GM21717 (cell line): ENCODE measurements at regions not wholly inside any gene's neighbourhood (a gene's known extent, or its start where the extent isn't known, plus 50 kb on each side); places are given as distances from the start of the nearest gene placed in this dataset.
A peak's percentile ranks its signal among the peaks of the same experiment; 100 is the strongest.
"Not testable (repeated sequence)": the region's sequence is repeated elsewhere in the genome, so short reads cannot be mapped to it uniquely, and the experiment has no call there.

Source experiments
- ATAC-seq: cut with Tn5 transposase; IDR thresholded peaks from one replicate; pipeline ENCODE4 v1.9.1; 2021; ENCODE audit warnings: mild to moderate bottlenecking, moderate library complexity; ENCODE audit not compliant: unreplicated experiment

DNA sequence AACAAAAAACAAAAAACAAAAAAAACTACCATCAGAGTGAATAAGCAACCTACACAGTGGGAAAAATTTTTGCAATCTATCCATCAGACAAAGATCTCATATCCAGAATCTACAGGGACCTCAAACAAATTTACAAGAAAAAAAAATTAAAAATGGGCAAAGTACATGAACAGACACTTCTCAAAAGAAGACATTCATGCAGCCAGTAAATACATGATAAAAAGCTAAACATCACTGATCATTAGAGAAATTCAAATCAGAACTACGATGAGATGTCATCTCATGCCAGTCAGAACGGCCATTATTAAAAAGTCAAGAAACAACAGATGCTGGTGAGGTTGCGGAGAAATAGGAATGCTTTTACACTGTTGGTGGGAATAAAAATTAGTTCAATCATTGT, 466.5 kb upstream of the ATXN7L3B start:
- ATAC-seq, result no peak

- no peak for ATAC-seq
These were observed 460.7 kb upstream of the ATXN7L3B start for GRCh38 chr12:74076918-74077317.

DNA sequence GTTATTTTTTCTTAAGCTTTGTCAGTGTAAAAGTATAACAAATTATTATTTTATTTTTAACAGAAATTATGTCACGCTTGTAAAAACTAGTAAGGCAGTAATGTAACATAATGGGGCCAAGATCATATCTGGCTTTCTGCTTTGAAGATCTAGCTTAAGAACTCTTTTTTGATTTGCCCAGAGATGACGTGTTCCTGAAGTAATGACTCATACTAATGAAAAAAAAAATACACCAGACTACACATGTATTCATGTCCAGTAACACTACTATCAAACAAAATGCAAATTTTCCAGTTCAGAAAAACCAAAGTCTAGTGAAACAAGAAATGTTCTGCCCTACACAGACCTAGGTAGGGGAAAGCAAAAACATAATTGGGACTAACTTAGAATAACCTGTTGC, 432.2 kb upstream of the ATXN7L3B start:
- no peak for ATAC-seq

GRCh38 chr12:74108729-74109128, 428.9 kb upstream of the ATXN7L3B start:
- ATAC-seq, result no peak

DNA sequence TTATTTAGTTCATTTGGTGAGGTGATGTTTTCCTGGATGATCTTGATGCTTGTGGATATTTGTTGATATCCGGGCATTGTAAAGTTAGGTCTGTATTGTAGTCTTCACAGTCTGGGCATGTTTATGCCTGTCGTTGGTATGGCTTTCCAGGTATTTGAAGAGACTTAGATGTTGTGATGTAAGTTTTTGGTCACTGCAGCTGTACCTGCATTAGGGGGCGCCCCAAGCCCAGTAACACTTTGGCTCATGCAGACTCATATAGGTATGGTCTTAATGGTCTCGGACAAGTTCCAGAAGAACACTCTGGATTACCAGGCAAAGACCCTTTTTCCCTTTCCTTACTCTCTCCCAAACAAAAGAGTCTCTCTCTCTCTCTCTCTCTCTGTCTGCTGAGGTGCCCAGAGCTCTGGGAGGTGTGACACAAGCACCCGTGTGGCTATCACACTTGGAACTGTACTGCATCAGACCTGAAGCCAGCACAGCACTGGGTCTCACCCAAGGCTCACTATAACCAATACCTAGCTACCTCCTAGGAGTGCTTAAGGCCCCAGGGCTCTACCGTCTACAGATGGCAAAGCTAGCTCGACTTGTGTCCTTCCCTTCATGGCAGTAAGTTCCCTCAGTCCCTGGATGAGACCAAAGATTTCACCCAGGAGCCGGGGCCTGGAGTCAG, 425.8 kb upstream of the ATXN7L3B start:
- ATAC-seq, result peak; percentile 66

DNA sequence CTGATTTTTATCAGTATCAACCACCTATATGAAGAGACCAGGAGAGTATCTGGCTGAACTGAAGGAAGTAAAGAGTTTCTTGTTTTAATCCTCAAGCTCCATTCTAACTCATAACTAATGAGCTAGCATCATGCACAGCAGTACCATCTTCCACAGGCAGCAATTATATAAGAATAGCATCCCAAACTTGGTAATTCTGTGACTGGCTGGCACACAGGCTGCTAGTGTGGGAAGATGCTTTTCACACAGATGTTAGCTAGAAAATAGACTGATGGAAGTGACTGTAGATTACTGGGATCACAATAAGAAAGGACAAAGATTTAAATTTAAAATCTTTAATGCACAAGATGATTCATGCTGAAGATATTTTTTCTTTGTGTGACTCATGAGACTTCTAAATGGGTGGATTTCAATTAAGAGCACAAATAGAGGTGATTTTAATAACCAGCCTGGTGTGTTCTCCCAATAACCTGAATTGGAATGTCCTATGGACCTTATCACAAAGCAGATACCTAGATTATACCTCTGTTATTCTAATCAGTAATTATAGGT, 417.7 kb upstream of the ATXN7L3B start:
- ATAC-seq, result no peak

- no peak for ATAC-seq
These were observed 417.0 kb upstream of the ATXN7L3B start for GRCh38 chr12:74120644-74121043.

DNA sequence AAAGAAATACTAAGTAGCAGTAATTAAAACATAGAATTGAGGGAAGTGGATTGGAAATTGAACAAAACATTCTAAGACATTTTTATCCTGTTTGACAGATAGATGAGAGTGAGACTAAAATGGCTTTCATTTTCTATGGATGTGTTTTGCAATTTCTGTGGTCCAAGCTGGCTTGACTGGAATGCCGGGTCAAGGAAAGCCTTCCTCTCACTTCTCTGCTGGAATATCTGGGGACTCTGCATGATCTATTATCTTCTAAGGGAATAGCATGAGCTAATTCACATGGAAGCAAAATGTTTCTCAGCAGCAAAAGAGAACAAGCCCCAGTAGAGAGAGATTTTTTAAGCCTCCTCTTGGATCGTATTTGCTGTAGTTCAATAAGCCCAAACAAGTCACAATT, 407.9 kb upstream of the ATXN7L3B start:
- ATAC-seq, result no peak

- no peak for ATAC-seq
These were observed 393.2 kb upstream of the ATXN7L3B start for GRCh38 chr12:74144396-74144795.

DNA sequence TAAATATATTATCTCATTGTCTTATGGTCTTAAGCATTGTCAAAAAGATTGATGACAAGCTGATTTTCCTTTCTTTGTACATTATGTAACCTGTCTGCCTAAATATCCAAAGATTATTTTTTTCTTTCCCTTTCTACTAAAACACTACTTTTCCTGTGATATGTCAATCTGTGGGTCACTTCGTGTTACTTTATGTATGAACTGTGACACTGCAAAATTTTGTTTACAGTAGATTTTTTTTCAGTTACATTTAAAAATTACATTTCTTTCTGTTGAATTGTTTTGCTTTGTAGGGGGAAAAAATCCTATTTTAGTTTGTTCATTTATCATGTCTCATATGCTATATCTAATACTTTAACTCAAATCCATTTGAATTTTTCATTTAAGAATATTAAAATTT, 392.3 kb upstream of the ATXN7L3B start:
- no peak for ATAC-seq

- no peak for ATAC-seq
These were observed 388.8 kb upstream of the ATXN7L3B start for GRCh38 chr12:74148849-74149248.

DNA sequence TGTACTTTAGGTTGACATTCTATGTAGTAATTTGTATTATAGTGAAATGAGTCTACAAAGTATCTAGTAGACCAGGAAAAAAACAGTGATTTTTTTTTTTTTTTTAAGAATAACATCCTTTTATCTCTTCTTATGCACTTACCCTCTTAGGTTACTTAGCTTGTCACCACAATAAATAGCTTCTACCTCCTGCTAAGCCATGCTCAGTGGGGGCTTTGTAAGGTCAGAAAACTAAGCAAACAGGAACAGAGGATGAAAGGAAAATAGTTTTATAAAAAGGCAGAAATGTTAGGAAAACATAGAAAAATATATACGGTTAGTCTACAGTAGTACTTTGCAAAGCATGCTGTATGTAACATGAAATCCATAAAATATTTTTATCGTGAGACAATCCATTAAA, 385.3 kb upstream of the ATXN7L3B start:
- ATAC-seq, result no peak

GRCh38 chr12:74166096-74166495, 371.5 kb upstream of the ATXN7L3B start:
- no peak for ATAC-seq

GRCh38 chr12:74169607-74170006, 368.0 kb upstream of the ATXN7L3B start:
- ATAC-seq, result no peak

GRCh38 chr12:74170645-74171477, 366.8 kb upstream of the ATXN7L3B start:
- no peak for ATAC-seq

DNA sequence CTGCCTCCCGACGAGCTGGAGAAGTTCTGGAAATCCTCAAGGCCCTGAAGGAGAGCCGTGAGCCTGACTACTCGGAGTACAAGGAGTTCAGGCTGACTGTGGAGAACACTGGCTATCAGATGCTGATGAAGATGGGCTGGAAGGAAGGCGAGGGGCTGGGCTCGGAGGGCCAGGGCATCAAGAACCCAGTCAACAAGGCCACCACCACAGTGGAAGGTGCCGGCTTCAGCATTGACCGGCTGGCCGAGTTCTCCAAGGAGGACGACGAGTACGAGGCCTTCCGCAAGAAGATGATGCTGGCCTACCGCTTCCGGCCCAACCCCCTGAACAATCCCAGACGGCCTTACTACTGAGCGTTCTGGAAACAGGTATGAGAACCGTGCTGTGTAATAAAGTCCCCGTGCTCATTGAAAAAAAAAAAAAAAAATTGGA, 366.1 kb upstream of the ATXN7L3B start:
- ATAC-seq, result no peak

DNA sequence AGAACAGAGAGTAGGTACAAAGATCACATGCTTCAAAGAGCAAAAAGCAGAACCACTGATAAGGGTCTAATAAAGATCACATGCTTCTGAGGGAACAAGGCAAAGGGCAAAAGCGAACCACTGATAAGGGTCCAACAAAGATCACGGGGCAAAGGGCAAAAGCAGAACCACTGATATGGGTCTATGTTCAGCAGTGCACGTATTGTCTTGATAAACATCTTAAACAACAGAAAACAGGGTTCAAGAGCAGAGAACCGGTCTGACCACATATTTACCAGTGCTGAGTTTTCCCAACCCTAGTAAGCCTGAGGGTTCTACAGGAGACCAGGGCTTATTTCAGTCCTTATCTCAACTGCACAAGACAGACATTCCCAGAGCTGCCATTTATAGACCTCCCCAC, 362.7 kb upstream of the ATXN7L3B start:
- not testable (repeated sequence) for ATAC-seq

GRCh38 chr12:74185360-74185759, 352.3 kb upstream of the ATXN7L3B start:
- no peak for ATAC-seq

DNA sequence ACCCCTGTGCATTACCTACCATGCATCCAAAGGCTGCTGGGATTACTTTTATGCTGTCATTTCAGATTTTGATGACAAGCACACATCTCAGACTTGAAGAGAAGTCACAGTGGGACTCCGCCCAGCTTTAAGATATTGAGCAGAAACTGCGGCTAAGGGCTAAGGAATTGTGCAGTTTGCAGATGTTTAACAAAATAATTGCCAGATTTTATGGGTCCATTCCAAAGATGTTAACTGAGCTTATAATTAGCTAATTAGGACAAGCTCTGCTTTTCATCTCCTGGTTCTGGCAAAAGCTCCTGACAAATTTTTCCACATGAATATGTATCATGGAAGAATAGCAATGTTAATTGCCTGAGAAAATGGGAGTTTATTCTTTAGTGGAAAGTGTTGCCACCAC, 344.4 kb upstream of the ATXN7L3B start:
- ATAC-seq, result no peak

DNA sequence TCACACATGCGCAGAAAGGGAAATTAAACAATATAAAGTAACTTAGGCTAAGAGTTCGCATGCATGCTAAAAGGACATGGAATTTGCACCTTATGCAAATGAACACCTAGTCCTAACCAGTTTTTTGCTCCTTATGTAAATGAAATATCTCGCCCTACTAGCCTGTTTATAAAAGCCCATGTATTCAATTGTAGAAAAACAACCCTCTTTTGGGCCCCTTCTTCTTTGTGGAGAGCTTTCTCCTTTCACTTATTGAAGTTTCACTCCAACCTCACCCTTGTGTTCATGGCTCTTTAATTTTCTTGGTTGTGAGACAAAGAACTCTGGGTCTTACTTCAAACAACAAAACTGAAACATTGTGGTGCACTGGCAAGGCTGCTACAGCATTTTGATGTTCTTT, 333.4 kb upstream of the ATXN7L3B start:
- ATAC-seq, result no peak

- ATAC-seq, result no peak
These were observed 309.6 kb upstream of the ATXN7L3B start for GRCh38 chr12:74227846-74228545.
